ENCODE measurements at regions not wholly inside any gene's neighbourhood (a gene's known extent, or its start where the extent isn't known, plus 50 kb on each side); places are given as distances from the start of the nearest gene placed in this dataset.
"Not testable (repeated sequence)": the region's sequence is repeated elsewhere in the genome, so short reads cannot be mapped to it uniquely, and the experiment has no call there.

DNA sequence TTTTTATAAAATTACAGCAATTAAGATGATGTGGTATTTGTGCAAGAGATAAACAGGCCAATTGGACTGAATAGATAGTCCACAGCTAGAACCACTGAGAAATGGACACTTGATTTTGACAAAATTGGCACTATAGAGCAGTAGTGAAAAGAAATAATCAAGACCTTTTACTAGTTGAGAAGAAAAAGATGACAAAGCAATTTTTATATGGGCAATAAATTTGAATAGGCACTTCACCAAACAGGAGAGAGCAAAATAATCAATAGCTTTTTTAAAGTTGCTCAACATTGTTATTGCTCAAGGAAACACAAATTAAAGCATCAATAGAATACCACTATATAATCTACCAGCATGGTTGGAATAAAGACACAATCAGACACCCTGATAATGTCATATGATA is 193.5 kb upstream of the FTMT start:
- TF ChIP-seq, protein P1, sequence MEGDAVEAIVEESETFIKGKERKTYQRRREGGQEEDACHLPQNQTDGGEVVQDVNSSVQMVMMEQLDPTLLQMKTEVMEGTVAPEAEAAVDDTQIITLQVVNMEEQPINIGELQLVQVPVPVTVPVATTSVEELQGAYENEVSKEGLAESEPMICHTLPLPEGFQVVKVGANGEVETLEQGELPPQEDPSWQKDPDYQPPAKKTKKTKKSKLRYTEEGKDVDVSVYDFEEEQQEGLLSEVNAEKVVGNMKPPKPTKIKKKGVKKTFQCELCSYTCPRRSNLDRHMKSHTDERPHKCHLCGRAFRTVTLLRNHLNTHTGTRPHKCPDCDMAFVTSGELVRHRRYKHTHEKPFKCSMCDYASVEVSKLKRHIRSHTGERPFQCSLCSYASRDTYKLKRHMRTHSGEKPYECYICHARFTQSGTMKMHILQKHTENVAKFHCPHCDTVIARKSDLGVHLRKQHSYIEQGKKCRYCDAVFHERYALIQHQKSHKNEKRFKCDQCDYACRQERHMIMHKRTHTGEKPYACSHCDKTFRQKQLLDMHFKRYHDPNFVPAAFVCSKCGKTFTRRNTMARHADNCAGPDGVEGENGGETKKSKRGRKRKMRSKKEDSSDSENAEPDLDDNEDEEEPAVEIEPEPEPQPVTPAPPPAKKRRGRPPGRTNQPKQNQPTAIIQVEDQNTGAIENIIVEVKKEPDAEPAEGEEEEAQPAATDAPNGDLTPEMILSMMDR (conservative IDR thresholded peaks at IDR 0.05; ENCODE audit: low read depth, low read length): no peak
- H3K4me3 ChIP-seq (ENCODE audit: low read depth, low read length): no peak overlapping the region
- DNase-seq (ENCODE audit: low read depth): no peak

GRCh38 chr5:121660142-121660541 is 191.5 kb upstream of the FTMT start:
- no peak overlapping the region for H3K4me3 ChIP-seq (ENCODE audit: low read depth, low read length)
- TF ChIP-seq, protein P1 (conservative IDR thresholded peaks at IDR 0.05; ENCODE audit: low read depth, low read length): no peak
- no peak for DNase-seq (ENCODE audit: low read depth)

GRCh38 chr5:121665542-121665941 is 186.1 kb upstream of the FTMT start:
- H3K4me3 ChIP-seq (ENCODE audit: low read depth, low read length); DNase-seq (ENCODE audit: low read depth): not testable (repeated sequence)

DNA sequence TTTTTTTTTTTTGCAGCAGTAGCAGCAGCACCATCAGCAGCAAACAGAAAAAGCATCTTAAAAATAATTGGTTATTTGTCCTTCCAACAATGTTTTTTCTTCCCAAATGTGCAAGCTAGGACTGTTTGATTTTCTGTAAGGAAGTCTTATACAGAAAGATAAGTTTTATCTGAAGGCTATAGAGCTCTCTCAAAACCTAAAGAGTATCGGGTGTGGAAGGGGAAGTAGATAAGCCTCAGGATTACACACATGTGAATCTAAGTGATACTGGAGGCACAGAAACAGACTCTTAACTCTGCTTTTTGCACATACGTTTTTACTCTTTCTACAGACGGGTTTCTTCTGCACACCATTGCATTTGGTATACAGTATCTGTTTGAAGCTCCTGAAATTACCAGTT is 184.4 kb upstream of the FTMT start:
- TF ChIP-seq, protein P1 (conservative IDR thresholded peaks at IDR 0.05; ENCODE audit: low read depth, low read length): no peak
- no peak overlapping the region for H3K4me3 ChIP-seq (ENCODE audit: low read depth, low read length)
- no peak for DNase-seq (ENCODE audit: low read depth)

GRCh38 chr5:121668635-121669034 is 183.0 kb upstream of the FTMT start:
- TF ChIP-seq, protein P1 (conservative IDR thresholded peaks at IDR 0.05; ENCODE audit: low read depth, low read length): no peak

DNA sequence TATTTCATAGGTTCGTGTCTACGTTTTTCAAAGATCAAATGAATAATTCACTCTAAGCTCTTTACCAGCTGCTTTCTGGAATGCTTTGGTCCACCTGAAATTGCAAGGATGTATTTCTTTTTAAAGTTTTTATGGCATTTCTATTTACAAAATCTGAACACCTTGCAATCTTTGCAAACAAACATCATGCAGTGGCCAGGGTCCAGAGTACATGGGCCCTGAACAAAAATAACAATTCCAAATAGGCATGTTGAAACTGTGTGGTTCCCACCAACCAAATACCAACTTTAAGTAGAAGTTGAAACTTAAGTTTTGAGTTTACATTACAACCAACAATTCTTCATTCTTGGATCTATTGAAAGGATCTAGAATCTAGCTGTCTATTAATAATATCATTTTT is 180.1 kb upstream of the FTMT start:
- no peak overlapping the region for H3K4me3 ChIP-seq (ENCODE audit: low read depth, low read length)

More at GRCh38 chr5:121668635-121669034, 183.0 kb upstream of the FTMT start:
- peak; percentile 34 for DNase-seq (ENCODE audit: low read depth)
- no peak overlapping the region for H3K4me3 ChIP-seq (ENCODE audit: low read depth, low read length)

GRCh38 chr5:121675924-121676323 is 175.8 kb upstream of the FTMT start:
- TF ChIP-seq, protein P1 (conservative IDR thresholded peaks at IDR 0.05; ENCODE audit: low read depth, low read length): no peak
- no peak overlapping the region for H3K4me3 ChIP-seq (ENCODE audit: low read depth, low read length)
- no peak for DNase-seq (ENCODE audit: low read depth)

More for the DNA sequence above, 180.1 kb upstream of the FTMT start:
- DNase-seq (ENCODE audit: low read depth): no peak
- TF ChIP-seq, protein P1 (conservative IDR thresholded peaks at IDR 0.05; ENCODE audit: low read depth, low read length): no peak

Data from choroid plexus epithelial cell (primary cell).